GM18868 (cell line): ENCODE measurements at regions not wholly inside any gene's neighbourhood (a gene's known extent, or its start where the extent isn't known, plus 50 kb on each side); places are given as distances from the start of the nearest gene placed in this dataset.
"Not testable (repeated sequence)": the region's sequence is repeated elsewhere in the genome, so short reads cannot be mapped to it uniquely, and the experiment has no call there.

Source experiments
- ATAC-seq: cut with Tn5 transposase; IDR thresholded peaks from one replicate; pipeline ENCODE4 v1.9.1; 2021; ENCODE audit warnings: mild to moderate bottlenecking, moderate library complexity; ENCODE audit not compliant: unreplicated experiment

- no peak for ATAC-seq
These were observed 206.1 kb downstream of the TUSC1 start for GRCh38 chr9:25472085-25472607.

- ATAC-seq = no peak
These were observed 216.8 kb downstream of the TUSC1 start for GRCh38 chr9:25461416-25461815.

- ATAC-seq = no peak
These were observed 224.4 kb downstream of the TUSC1 start for GRCh38 chr9:25453875-25454274.

- ATAC-seq = peak; percentile 67
These were observed 228.7 kb downstream of the TUSC1 start for GRCh38 chr9:25449503-25449902.

DNA sequence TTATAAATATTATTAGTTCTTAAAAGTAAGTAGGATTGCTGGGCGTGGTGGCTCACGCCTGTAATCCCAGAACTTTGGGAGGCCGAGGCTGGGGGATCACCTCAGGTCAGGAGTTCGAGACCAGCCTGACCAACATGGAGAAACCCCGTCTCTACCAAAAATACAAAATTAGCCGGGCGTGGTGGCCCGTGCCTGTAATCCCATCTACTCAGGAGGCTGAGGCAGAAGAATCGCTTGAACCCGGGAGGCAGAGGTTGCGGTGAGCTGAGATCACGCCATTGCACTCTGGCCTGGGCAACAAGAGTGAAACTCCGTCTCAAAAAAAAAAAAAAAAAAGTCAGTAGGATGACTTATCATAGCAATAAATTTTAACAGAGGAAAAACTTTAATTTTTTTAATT is 232.5 kb downstream of the TUSC1 start:
- ATAC-seq = not testable (repeated sequence)

- ATAC-seq = no peak
These were observed 235.7 kb downstream of the TUSC1 start for GRCh38 chr9:25442526-25442925.

DNA sequence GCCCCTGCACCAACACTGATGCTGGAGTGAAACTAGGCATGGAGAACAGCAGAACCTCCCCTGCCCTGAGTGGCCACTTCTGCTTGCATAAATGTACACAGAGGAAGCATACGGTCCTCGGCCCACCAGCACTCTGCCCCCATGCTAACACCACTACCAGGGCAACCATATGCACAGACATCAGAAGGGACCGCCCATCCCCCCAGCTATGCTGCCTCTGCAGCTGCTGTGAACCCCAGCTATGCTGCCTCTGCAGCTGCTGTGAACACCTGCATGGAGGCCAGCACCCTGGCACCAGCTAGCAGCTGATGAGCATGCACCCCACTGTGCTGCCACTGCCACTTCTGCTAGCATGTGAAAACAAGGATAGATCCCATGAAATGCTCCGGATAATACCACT is 250.3 kb downstream of the TUSC1 start:
- ATAC-seq = no peak

DNA sequence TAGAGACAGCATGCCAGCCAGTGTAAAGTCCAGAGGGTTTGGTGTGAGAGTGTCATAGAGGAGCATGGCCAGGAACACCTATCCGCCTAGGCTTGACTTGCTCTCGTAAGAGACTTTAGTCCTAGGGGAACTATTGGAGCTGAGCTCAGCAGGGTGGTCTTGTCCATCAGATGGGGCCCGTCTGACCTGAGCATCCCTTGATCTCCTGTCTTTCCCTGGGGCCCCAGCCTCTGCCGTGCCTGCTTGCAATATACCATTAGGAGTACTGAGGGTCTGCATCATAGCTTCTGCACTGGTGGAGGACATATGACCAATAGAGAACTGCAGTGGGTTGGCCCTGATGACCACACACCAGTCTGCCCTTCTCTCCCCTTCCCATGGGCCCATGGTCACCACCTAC is 251.0 kb downstream of the TUSC1 start:
- ATAC-seq = no peak

GRCh38 chr9:25421560-25421959 is 256.7 kb downstream of the TUSC1 start:
- no peak for ATAC-seq

GRCh38 chr9:25418974-25419373 is 259.3 kb downstream of the TUSC1 start:
- no peak for ATAC-seq

DNA sequence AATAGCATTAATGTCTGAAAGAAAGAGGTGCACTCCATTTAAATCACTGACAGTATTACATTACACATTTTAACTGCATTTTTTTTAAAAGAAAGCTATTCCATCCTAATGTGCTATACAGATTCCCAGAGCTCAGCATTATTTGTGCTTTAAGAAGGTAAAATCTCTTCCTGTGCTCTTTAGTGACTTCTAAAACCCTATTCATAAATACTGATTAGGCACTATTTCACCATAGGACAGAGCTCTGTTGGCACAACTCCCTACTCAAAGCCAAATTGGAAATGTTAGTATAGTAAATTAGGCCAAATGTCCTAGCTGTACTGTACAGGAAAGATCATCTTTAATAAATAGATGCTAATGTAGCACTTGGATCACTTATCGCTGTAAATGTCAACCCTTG is 262.5 kb downstream of the TUSC1 start:
- ATAC-seq = no peak

DNA sequence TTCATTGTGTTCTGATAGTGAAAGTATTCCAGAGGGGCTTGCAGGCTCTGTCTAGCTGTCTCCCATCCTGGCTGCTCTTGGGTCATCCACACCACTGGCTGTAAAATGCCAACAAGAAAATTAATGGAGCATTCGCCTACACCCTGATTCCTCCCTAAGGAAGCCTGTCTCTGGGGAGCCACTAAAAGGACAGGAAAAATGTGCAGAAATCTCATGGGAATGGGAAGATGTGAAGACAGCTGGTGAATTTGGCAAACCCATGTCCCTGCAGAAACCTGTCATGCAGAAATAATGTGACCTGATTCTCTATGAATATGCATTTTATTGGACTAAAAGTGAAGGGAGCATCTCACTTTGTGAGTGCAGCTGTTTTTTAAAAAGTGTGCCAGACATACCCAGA is 265.6 kb downstream of the TUSC1 start:
- no peak for ATAC-seq

DNA sequence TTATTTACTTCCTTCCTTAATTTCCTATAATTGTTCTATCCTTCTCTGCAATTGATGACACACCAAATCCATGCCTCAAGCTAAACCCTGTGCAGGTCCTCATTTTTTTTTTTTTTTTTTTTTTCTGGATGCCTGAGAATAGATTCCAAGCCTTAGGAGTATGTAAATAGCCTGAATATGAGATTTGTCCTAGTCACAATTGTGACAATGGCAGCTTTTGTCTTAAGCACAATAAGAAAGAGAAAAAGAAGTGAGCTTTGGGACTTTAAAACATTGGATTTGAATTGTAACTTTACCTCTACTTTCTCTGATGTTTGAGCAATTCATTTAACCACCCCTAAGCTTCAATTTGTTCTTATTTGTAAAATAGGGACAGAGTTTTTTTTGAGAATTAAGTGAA is 280.5 kb downstream of the TUSC1 start:
- ATAC-seq = no peak

- no peak for ATAC-seq
These were observed 281.4 kb downstream of the TUSC1 start for GRCh38 chr9:25396828-25397227.

DNA sequence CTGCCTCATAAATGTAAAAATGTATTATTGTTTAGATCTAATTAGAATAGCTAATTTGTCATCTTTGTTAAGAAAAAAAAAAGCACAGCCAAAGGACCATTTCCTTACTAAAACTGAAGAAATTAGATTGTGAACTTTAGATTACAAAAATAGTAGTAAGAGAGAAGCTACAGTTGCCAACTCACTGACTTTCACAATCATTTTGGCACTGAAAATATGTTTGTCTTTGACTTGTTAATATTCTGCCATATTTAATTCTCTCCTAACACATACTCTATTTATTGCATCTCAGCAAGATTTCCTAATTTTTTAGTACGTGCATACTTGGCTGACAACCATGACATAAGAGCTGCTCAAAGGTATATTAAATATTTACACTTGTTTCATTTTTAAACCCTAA is 297.1 kb downstream of the TUSC1 start:
- no peak for ATAC-seq

GRCh38 chr9:25377039-25377438 is 301.2 kb downstream of the TUSC1 start:
- no peak for ATAC-seq

GRCh38 chr9:25374281-25374680 is 304.0 kb downstream of the TUSC1 start:
- no peak for ATAC-seq

DNA sequence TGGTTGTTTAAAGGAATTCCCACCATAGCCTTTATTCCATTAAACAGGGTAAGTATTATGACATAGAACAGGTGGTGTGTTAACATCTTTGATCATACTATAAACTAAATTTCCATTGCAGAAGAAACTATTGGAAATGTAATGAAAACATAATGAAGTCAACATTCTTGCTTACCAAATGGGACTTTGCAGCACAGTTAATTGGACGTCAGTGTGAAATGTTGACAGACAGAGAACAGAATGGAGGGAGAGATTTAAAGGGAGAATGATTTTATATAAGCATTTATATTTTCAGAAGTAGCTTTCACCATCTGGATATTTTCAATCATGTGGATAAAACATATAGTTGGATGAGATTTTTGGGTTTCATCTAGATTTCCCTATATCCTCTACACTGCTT is 311.3 kb downstream of the TUSC1 start:
- ATAC-seq = no peak

GRCh38 chr9:25353783-25354182 is 324.5 kb downstream of the TUSC1 start:
- no peak for ATAC-seq

GRCh38 chr9:25350011-25350410 is 328.2 kb downstream of the TUSC1 start:
- ATAC-seq = no peak

DNA sequence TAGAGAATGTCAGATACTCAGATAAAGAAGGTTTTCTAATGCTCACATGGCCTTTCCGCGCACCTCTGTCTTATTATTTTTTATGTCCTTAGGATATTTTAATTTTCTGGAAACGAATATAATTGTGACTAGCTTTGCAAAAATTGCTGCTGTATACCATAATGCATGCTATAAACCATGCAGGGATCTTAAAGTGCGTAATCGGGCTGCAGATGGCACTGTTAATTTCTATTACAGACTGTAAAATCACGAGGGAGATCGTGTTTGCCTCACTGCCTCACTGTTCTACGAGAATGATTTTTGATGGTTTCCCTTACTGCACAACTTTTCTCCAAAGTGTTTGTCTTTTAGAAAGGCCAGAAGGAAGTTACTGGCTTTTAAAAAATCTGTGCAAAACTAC is 356.1 kb downstream of the TUSC1 start:
- ATAC-seq = no peak

- ATAC-seq = no peak
These were observed 367.3 kb downstream of the TUSC1 start for GRCh38 chr9:25310961-25311360.

- no peak for ATAC-seq
These were observed 369.7 kb downstream of the TUSC1 start for GRCh38 chr9:25308549-25308948.

DNA sequence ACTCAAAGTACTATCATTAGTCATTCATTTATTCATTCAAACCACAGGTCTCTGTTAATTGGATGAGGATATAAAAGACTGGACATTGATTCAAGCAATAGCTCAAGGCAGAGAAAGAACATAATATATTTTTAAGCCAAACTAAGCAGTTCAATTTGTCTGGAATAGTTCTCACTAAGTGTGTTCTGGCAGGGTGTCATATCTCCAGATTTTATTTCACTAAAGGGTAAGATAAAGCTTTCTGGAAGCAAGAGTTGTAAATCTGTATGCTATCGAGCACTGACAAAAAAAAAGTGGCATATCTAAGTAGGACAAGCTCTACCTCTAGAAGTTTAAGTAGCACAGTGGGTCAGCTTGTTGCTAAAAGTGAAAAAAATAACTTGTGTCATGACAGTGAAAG is 375.6 kb downstream of the TUSC1 start:
- no peak for ATAC-seq
